NCI-H2171 (cell line): ENCODE measurements at regions not wholly inside any gene's neighbourhood (a gene's known extent, or its start where the extent isn't known, plus 50 kb on each side); places are given as distances from the start of the nearest gene placed in this dataset.

Experiments used
- DNase-seq: peaks from one replicate; lab custom pipeline; 2025; lab: John Stamatoyannopoulos, UW

DNA sequence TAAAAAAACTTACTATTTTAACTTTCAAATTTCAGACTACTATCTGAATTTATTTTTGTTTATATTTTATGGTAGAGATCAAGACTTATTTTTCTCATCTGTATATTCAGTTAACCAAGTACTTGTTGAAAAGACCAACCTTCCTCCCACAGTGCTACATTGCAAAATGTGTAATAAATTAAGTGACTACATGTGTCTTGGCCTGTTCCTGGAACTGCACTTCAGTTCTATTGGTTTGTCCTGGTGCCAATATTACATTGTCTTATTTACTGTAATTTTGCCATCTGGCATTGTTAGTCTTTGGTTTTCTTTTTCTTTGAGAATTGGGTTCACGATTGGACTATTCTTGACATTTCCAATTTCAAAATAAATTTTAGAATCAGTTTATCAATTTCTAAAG, 138.4 kb upstream of the KCNMB2 start:
- peak; percentile 29 for DNase-seq

- no peak for DNase-seq
Measured at GRCh38 chr3:178404961-178405360, 131.3 kb upstream of the KCNMB2 start.

DNA sequence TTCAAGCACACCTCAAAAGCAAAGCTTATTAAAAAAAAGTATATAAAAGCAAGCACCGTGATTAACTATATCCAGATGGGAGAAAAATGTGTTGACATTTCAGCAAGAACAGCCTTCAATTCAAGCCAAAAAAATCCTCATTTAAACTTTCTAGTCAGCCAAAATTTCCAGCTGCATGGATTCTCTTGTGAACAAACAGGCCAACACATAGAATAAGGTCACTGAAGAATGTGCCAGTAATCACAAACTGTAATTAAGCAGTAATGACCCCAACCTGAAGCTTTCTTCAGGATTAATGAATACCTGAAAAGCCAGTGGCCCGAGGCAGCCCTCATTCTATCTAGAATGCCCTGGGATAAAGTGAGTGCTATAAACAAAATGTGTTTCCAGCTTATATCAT, 130.7 kb upstream of the KCNMB2 start:
- no peak for DNase-seq

DNA sequence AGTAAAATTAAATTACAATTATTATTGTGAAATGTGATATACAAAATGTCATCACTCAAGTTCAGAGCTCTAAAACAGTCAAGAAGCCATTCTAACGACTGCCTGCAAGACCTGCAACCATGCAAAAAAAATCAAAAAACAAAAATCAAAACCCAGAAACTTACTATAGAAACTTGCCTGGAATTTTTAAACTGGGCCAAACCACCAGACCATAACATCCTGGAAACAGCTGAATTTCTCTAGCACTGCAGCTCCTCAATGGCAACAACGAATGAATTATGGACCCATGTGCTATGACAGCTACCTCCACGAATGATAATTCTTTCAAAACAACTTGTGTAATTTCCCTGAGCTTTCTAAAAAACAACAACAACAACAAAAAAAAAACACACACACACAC, 130.0 kb upstream of the KCNMB2 start:
- DNase-seq, result no peak

GRCh38 chr3:178415384-178415783, 120.9 kb upstream of the KCNMB2 start:
- no peak for DNase-seq

GRCh38 chr3:178417736-178418135, 118.5 kb upstream of the KCNMB2 start:
- DNase-seq, result no peak

DNA sequence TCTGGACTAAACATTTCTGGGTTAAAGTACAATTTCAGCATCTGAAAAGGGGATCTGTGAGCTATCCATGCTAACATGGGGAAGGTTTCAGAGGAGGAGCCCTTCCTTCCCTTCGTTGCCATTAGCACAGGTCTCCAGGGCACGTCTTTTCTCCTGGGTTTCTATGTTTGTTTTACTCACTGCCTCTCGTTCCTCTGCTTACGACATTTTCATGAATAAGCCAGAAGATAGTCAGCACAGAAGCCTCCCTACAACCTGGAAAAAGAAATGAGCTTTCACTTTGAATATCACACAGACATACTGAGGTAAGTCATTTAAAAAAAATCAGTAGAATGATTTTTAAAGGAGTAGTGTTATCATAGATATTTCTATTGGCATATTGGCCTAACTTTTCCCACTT, 117.2 kb upstream of the KCNMB2 start:
- DNase-seq, result no peak

- DNase-seq, result no peak
Measured at GRCh38 chr3:178420033-178420432, 116.2 kb upstream of the KCNMB2 start.

GRCh38 chr3:178421069-178421468, 115.2 kb upstream of the KCNMB2 start:
- DNase-seq, result no peak

GRCh38 chr3:178422406-178422805, 113.8 kb upstream of the KCNMB2 start:
- DNase-seq, result no peak

DNA sequence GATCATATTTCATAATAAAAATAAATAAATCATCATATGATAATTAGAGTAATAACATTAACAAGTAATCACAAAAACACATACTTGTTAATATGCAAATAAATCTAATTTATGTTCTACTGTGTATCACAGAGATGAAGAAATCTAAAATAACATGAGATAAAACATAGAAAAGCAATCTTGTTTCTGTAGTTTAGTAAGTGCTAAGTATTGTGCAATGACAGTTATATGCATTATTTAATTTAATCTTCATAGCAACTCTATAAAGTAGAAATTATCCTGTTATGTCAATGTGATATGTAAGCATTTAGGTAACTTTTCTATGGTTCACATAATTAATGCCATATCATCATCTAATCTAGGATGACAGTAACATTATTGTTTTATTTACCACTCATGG, 108.2 kb upstream of the KCNMB2 start:
- no peak for DNase-seq

DNA sequence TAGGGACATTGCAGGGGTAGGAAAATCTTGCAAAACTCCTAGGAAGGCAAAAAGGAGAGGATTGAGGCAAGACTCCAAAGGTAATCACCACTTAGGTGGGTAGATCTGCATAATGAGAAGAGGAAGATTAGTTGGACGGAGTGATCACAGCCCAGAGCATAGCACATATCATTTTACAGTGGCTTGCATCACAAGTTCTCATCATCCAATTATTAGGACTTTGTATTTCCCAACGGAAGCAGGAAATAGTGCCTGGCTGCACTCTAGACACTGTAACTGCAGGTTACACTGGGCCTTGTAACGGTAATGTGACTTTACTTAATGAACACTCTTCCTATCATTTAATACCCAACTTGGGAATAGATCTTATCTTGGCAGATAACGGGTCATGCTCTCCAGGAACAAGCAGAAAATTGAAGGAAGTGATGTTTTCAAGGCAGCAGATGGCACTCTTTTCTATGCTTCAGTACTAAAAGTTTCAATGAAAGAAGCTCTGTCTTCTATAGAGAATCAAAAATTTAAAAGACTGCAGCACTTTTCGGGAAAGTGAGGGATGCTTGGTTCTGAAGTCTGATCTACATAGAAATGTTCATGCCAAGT, 101.9 kb upstream of the KCNMB2 start:
- DNase-seq, result peak; percentile 40

GRCh38 chr3:178435575-178435974, 100.7 kb upstream of the KCNMB2 start:
- DNase-seq, result no peak

DNA sequence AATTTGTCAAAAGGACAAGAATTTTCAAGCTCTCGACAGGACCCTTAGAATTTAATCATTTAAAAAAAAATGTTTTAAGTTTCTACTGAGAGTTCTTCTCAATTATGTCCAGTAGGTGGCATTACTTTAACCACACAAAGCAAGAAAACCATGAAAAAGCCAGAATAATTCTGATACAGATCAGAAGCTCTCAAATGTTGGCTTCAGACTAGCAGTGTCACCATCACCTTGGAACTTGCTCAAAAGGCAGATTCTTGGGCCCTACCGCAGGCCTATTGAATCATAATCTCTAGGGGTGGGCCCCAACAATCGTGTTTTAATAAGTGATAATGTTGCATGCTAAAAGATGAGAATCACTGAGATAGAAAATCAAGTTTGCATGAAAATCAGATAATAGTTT, 99.5 kb upstream of the KCNMB2 start:
- peak; percentile 67 for DNase-seq

DNA sequence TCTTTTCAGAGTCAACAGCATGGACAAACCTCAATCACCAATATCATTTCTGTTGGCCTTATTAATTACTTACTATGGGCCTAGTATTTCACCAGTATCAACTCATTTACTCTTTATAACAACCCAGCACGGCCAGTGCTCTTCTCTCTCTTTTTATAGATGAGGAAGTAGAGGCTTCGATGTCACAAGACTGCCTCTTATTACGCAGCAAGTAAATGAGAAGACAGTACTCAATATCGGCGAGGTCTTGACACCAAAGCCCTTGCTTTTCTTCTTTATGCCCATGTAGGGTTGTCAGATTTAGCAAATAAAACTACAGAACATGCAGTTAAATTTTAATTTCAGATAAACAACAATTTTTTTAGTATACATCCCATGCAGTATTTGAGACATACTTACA, 99.0 kb upstream of the KCNMB2 start:
- DNase-seq, result no peak

GRCh38 chr3:178439504-178439903, 96.7 kb upstream of the KCNMB2 start:
- DNase-seq, result no peak

- no peak for DNase-seq
Measured at GRCh38 chr3:178440043-178440442, 96.2 kb upstream of the KCNMB2 start.

DNA sequence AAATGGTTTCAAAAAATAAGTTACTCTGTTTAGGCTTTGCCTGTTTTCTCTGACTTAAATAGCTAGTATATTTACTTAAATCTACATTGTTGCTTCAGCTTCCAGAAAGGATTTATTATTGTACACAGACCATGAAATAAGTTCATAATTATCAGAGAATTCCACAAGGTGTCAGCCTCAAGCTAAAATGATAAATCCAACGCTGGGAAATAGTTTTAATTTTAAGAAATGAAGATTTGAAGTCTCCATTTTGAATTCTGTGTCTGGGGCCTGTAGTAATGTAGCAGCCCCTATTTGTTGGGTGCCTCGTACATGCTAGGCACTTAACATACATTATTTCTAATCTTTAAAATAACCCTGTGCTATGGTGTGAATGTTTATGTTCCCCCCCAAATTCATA, 92.6 kb upstream of the KCNMB2 start:
- DNase-seq, result no peak

DNA sequence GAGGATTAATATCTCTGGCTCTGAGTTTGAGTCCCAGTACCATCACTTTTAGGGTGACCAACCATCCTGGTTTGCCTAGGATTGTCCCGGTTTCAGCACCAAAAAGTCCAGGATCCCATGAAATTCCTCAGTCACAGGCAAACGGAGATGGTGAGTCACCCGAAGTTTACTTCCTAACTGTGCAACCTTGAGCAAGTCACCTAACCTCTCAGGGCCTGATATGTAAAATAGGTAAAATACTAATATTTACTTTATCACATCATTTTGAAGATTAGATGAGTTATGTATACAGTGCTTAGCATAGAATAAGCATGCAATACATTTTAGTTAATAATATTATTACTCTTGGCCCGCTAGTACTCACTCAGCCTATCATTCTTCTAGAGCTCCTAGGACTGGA, 91.1 kb upstream of the KCNMB2 start:
- DNase-seq, result no peak

DNA sequence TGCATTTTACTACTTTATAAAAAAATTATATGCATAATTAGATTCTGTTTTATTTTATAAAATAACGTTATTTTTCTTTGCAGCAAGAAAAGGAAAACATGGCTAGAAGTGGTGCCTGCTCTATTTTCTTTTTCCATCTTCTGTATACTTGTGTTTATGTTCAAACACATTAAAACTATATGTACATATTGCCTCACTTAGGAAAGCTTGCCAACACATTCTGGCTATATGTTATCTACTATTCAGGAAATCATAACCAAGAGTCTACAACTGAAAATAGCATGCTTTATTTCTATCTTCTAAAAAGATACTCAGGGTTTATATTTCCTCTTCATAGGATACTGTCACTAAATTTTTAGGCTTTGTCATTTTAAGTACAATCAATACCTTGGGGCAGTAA, 90.2 kb upstream of the KCNMB2 start:
- no peak for DNase-seq

DNA sequence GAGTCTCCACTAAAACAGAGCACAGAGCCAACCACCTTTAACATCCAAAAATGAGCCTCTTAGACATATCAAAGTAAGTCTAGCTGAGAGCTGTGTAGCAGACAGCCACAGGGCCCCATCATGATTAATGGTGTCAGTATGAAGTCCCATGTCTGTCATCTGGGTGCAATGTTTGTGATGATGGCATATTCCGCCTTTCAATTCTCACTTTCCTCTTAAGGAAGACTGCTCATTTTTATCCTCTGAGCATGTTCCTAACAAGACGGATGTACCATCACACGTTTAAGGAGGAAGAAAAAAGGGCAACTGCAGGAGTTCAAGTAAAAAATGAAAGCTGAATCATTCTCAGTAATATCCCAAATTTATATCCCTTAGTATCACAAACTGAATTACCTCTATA, 85.8 kb upstream of the KCNMB2 start:
- DNase-seq, result no peak

DNA sequence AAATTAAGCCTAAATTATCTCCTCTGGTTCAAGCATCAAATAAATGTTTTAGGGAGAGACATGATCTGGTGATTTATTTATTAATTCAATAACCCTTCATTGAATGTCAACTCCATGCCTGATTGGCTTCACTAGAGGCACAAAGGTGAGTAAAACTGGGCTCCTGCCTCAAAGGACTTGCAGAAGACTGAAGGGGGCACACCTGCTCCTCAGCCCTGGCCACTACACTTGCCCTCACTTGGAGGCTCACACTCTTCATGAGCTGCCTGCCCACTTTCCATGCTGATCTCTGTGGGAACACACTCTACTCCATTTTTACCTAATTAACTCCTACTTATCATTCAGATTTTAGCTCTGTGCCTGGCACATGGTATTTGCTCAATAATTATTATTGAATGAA, 84.4 kb upstream of the KCNMB2 start:
- DNase-seq, result no peak

DNA sequence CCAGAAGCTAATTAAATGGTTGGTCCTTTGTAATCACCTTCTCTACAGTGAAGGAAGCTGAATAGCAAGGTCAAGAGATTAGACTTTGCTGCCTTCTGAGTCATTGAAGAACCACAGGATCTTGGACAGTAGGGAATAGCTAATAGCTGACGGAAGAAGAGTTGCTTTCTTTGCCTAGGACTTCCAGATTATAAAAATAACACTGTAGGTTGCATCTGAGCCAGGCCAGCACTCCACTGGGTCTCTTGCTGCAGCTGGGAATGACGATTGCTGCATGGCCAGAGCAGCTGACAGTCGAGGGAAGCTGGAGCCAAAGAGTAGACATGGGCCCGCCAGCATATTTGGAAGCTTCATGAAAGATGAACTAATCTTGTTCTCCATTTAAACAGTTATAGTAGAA, 81.5 kb upstream of the KCNMB2 start:
- no peak for DNase-seq

GRCh38 chr3:178455226-178455625, 81.0 kb upstream of the KCNMB2 start:
- DNase-seq, result no peak

GRCh38 chr3:178455946-178456345, 80.3 kb upstream of the KCNMB2 start:
- DNase-seq, result no peak
